ENCODE measurements at regions not wholly inside any gene's neighbourhood (a gene's known extent, or its start where the extent isn't known, plus 50 kb on each side); places are given as distances from the start of the nearest gene placed in this dataset.

DNA sequence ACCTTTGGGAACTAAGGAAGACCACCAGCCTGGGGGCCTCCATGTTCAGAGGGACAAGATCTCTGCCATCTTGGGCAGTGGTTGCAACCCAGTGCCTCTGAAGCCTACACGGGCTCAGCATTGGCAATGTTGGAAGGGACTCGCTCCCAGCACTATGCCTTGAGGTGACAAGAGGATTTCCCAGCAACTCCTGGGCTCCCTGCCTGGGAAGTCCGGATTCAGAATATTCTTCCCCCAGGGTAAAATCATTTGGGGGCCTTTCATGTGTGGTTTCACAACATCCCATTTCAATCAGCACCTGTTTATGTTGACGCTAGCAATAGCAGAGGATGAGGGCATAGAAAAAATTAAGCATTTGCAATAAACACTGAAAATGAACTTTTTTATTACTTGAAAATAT lies 509.8 kb upstream of the MGMT start:
- no peak for TF ChIP-seq POLR2A (IDR thresholded peaks at IDR 0.05; ENCODE audit: low read length)
- TF ChIP-seq GATA1 (IDR thresholded peaks at IDR 0.05; ENCODE audit: low read depth, low read length), result no peak

All from erythroblast (primary cell).